H1 (cell line): ENCODE measurements at regions not wholly inside any gene's neighbourhood (a gene's known extent, or its start where the extent isn't known, plus 50 kb on each side); places are given as distances from the start of the nearest gene placed in this dataset.

ENCODE experiments used
- CTCF ChIA-PET: fragments of 300-600 bp; sonication (Branson Sonifier 250); formaldehyde crosslinking; loops from one replicate; lab custom pipeline; 2021; ENCODE audit not compliant: partially characterized antibody; lab: Charles Lee
- POLR2A ChIA-PET: fragments of 300-600 bp; sonication (Branson Sonifier 250); formaldehyde crosslinking; loops from one replicate; lab custom pipeline; 2021; ENCODE audit warnings: inconsistent platforms; ENCODE audit not compliant: partially characterized antibody; lab: Charles Lee
- DNase-seq, 2 experiments: peaks; one replicate each; pipeline versions ENCODE4 v3.0.0 to v3.0.0-alpha.2; 2010 to 2022; ENCODE audit warnings: low spot score in 2 of 2, low read depth in 1 of 2, mixed read lengths in 1 of 2
- FAIRE-seq: peaks from 2 replicates; lab custom pipeline; 2011; peaks lifted over from hg19 to GRCh38; lab: Jason Lieb, UNC
- H2AFZ ChIP-seq: 2 replicates; pipeline ENCODE4 v1.8.1; 2012; ENCODE audit warnings: low read length, inconsistent platforms
- H2AK5ac ChIP-seq: 2 replicates; pipeline ENCODE4 v1.6.1; 2013; ENCODE audit warnings: low read depth, low read length
- H2BK120ac ChIP-seq: replicated peaks from 2 replicates; pipeline ENCODE3; 2013; ENCODE audit warnings: low read depth, low read length, inconsistent platforms
- H2BK12ac ChIP-seq: 2 replicates; pipeline ENCODE4 v1.6.1; 2013; ENCODE audit warnings: low read depth, low read length
- H2BK15ac ChIP-seq: 2 replicates; pipeline ENCODE4 v1.6.1; 2013; ENCODE audit warnings: low read length
- H2BK20ac ChIP-seq: 2 replicates; pipeline ENCODE4 v1.6.1; 2013; ENCODE audit warnings: low read length
- H2BK5ac ChIP-seq: 2 replicates; pipeline ENCODE4 v1.6.1; 2013; ENCODE audit warnings: low read depth, low read length
- H3K14ac ChIP-seq: 2 replicates; pipeline ENCODE4 v1.6.1; 2013; ENCODE audit warnings: inconsistent platforms; ENCODE audit not compliant: insufficient read length
- H3K18ac ChIP-seq: 2 replicates; pipeline ENCODE4 v1.6.1; 2013; ENCODE audit warnings: low read length; ENCODE audit errors: extremely low read depth
- H3K23ac ChIP-seq: 2 replicates; pipeline ENCODE4 v1.6.1; 2013; ENCODE audit warnings: inconsistent platforms; ENCODE audit not compliant: insufficient read length
- H3K23me2 ChIP-seq: 2 replicates; pipeline ENCODE4 v1.6.1; 2013; ENCODE audit warnings: low read depth, low read length
- H3K27ac ChIP-seq: 2 replicates; pipeline ENCODE4 v1.6.1; 2011; ENCODE audit warnings: low read depth, low read length, inconsistent platforms
- H3K27me3 ChIP-seq, 4 experiments: replicated peaks in 1 of 4; 1 replicate in 1 of 4; 2 replicates in 3 of 4; pipeline versions ENCODE4 v1.6.1 to v1.8.1; 2011 to 2013; ENCODE audit warnings: low read length in 3 of 4, mild to moderate bottlenecking in 3 of 4, inconsistent platforms in 2 of 4, mixed read lengths in 2 of 4, moderate library complexity in 1 of 4; ENCODE audit not compliant: control insufficient read depth in 3 of 4, insufficient read depth in 3 of 4; ENCODE audit errors: extremely low read depth in 1 of 4
- H3K36me3 ChIP-seq, 4 experiments: 2 replicates each; pipeline versions ENCODE4 v1.6.1 to v1.8.1; 2011 to 2013; ENCODE audit warnings: mild to moderate bottlenecking in 4 of 4, low read length in 3 of 4, moderate library complexity in 2 of 4, control low read depth in 1 of 4, inconsistent platforms in 1 of 4; ENCODE audit not compliant: insufficient read depth in 4 of 4, control insufficient read depth in 2 of 4
- H3K4ac ChIP-seq: replicated peaks from 2 replicates; pipeline ENCODE3; 2013; ENCODE audit warnings: low read length, low read depth, mixed read lengths, inconsistent platforms; ENCODE audit not compliant: insufficient read length
- H3K4me1 ChIP-seq, 4 experiments: replicated peaks in 1 of 4; 1 replicate in 1 of 4; 2 replicates in 3 of 4; pipeline versions ENCODE4 v1.6.1 to v1.8.1; 2011 to 2013; ENCODE audit warnings: low read length in 3 of 4, inconsistent platforms in 2 of 4, mixed read lengths in 1 of 4; ENCODE audit not compliant: insufficient read depth in 4 of 4, control insufficient read depth in 3 of 4
- H3K4me2 ChIP-seq, 2 experiments: 2 replicates each; pipeline versions ENCODE4 v1.6.1 to v1.8.1; 2011 to 2013; ENCODE audit warnings: low read depth in 2 of 2, low read length in 2 of 2, control low read depth in 1 of 2, inconsistent platforms in 1 of 2, mild to moderate bottlenecking in 1 of 2; ENCODE audit not compliant: insufficient read depth in 1 of 2
- H3K4me3 ChIP-seq, 4 experiments: fragments of 200-600, 300-600 bp in 1 of 4; sonication (generic), shearing (Covaris generic), sonication (Bioruptor Twin) in 1 of 4; 2 replicates each; pipeline versions ENCODE4 v1.5.1 to v1.8.1; 2011 to 2016; ENCODE audit warnings: low read length in 4 of 4, low read depth in 3 of 4, control low read depth in 2 of 4, inconsistent platforms in 2 of 4, mild to moderate bottlenecking in 2 of 4, mixed read lengths in 1 of 4, moderate library complexity in 1 of 4; ENCODE audit not compliant: insufficient read depth in 2 of 4; ENCODE audit errors: extremely low read depth in 1 of 4
- H3K56ac ChIP-seq: replicated peaks from 2 replicates; pipeline ENCODE3; 2013; ENCODE audit warnings: low read depth, mild to moderate bottlenecking, mixed read lengths, low read length, inconsistent platforms; ENCODE audit not compliant: insufficient read length
- H3K79me1 ChIP-seq: 2 replicates; pipeline ENCODE4 v1.6.1; 2013; ENCODE audit warnings: low read depth, low read length, control low read depth
- H3K79me2 ChIP-seq, 2 experiments: 2 replicates each; pipeline versions ENCODE4 v1.6.1 to v1.8.1; 2012 to 2013; ENCODE audit warnings: low read length in 2 of 2, mild to moderate bottlenecking in 2 of 2, inconsistent platforms in 1 of 2; ENCODE audit not compliant: insufficient read depth in 2 of 2, control insufficient read depth in 1 of 2
- H3K9ac ChIP-seq, 4 experiments: replicated peaks in 1 of 4; 1 replicate in 1 of 4; 2 replicates in 3 of 4; pipeline versions ENCODE4 v1.6.1 to v1.8.1; 2011 to 2013; ENCODE audit warnings: low read depth in 3 of 4, low read length in 3 of 4, control low read depth in 2 of 4, mild to moderate bottlenecking in 2 of 4, moderate library complexity in 2 of 4, inconsistent platforms in 1 of 4; ENCODE audit errors: extremely low read depth in 1 of 4
- H3K9me3 ChIP-seq, 2 experiments: 2 replicates each; pipeline versions ENCODE4 v1.6.1 to v1.8.1; 2012 to 2013; ENCODE audit warnings: mild to moderate bottlenecking in 2 of 2, moderate library complexity in 2 of 2, control low read depth in 1 of 2, inconsistent platforms in 1 of 2, low read depth in 1 of 2, low read length in 1 of 2, mixed read lengths in 1 of 2; ENCODE audit not compliant: insufficient read depth in 2 of 2
- H4K20me1 ChIP-seq, 2 experiments: replicated peaks in 1 of 2; 2 replicates each; pipeline versions ENCODE3 to v1.8.1; 2011 to 2013; ENCODE audit warnings: inconsistent platforms in 2 of 2, low read length in 2 of 2, mild to moderate bottlenecking in 1 of 2; ENCODE audit not compliant: insufficient read depth in 2 of 2, control insufficient read depth in 1 of 2
- H4K5ac ChIP-seq: 2 replicates; pipeline ENCODE4 v1.6.1; 2013; ENCODE audit warnings: low read length, low read depth, mixed read lengths, inconsistent platforms; ENCODE audit not compliant: insufficient read length
- H4K8ac ChIP-seq: 2 replicates; pipeline ENCODE4 v1.8.0; 2013; ENCODE audit warnings: mild to moderate bottlenecking, moderate library complexity, low read length, inconsistent platforms; ENCODE audit not compliant: insufficient read depth; ENCODE audit errors: extremely low read depth
- H4K91ac ChIP-seq: replicated peaks from 2 replicates; pipeline ENCODE3; 2013; ENCODE audit warnings: low read length, mixed read lengths, inconsistent platforms; ENCODE audit not compliant: insufficient read length
- ATF2 ChIP-seq: IDR thresholded peaks from 2 replicates; pipeline ENCODE4 v1.6.1; 2012; ENCODE audit warnings: low read length, inconsistent platforms
- WGBS, 2 experiments: shearing (Covaris generic) in 1 of 2; methylation state at CpG; one replicate each; pipeline versions ENCODE4 v1.1.6 to v1.1.7; 2013 to 2015; ENCODE audit warnings: low lambda C conversion rate in 2 of 2, mixed read lengths in 2 of 2, inconsistent platforms in 1 of 2, low coverage in 1 of 2, missing lambda C conversion rate in 1 of 2; ENCODE audit not compliant: insufficient replicate concordance in 2 of 2, insufficient coverage in 1 of 2, insufficient read length in 1 of 2; ENCODE audit errors: extremely low coverage in 1 of 2, missing lambda C conversion rate in 1 of 2; 5-methylcytosine and 5-hydroxymethylcytosine counted together

- Histone ChIP-seq H3K9me3 (no peaks in the 10 kb centered on the region), H3K27me3 (no peaks in the 10 kb centered on the region), H3K23ac (no peak overlapping the region), H2BK15ac (no peak overlapping the region), H4K8ac (no peak overlapping the region), H3K14ac (no peak overlapping the region), H2BK5ac (no peak overlapping the region), H3K56ac (no peak overlapping the region), H3K27ac (no peak overlapping the region), H3K23me2 (no peaks in the 10 kb centered on the region), H3K4me2 (no peak overlapping the region), H2AFZ (no peak overlapping the region), H3K79me2 (no peaks in the 10 kb centered on the region), H4K20me1 (no peaks in the 10 kb centered on the region), H3K36me3 (no peaks in the 10 kb centered on the region; a peak in 1 of 8 replicates), H2AK5ac (no peak overlapping the region), H2BK120ac (no peak overlapping the region), H3K4me1 (0 out of 7 replicates have a peak, but pooled peaks cover 0 to 2% (median 0%) of the 10 kb centered on the region in 4 experiments), H3K4me3 (no peak overlapping the region), H4K5ac (no peak overlapping the region), H4K91ac (no peak overlapping the region), H2BK20ac (no peak overlapping the region), H2BK12ac (no peak overlapping the region), H3K4ac (no peak overlapping the region), H3K18ac (no peak overlapping the region), H3K79me1 (no peaks in the 10 kb centered on the region), H3K9ac (no peak overlapping the region)
- FAIRE-seq (no peak), DNase-seq (no peak)
- CTCF ChIA-PET = interaction anchor here (0.6 kb wide), 1 partner anchor 8 kb away, joined by 3 read pairs; no protein-coding TSS in a partner anchor
- POLR2A ChIA-PET = no interaction called here
- no peak for TF ChIP-seq ATF2
- 93% methylated on average over 2 of the region's 2 CpGs; no CpG with 5 or more reads in 1 of the 2 experiments for WGBS, 2 experiments
These were observed 755.2 kb downstream of the METTL15 start for GRCh38 chr11:28863422-28863821.
